Stimulated activated CD4-positive, alpha-beta T cell treated with anti-CD3 and anti-CD28 coated beads, TNF-alpha, amount 100 ng/mL, for 48 hours (primary cell): ENCODE measurements at regions not wholly inside any gene's neighbourhood (a gene's known extent, or its start where the extent isn't known, plus 50 kb on each side); places are given as distances from the start of the nearest gene placed in this dataset.
"Not testable (repeated sequence)": the region's sequence is repeated elsewhere in the genome, so short reads cannot be mapped to it uniquely, and the experiment has no call there.

Source experiments
- DNase-seq, 3 donors: peaks; one replicate each; pipeline ENCODE4 v3.0.0-alpha.2; 2020; ENCODE audit warnings: low read depth in 3 of 3

- DNase-seq = no peak
Measured at GRCh38 chr2:176969642-176970359, 242.8 kb upstream of the HNRNPA3 start.

DNA sequence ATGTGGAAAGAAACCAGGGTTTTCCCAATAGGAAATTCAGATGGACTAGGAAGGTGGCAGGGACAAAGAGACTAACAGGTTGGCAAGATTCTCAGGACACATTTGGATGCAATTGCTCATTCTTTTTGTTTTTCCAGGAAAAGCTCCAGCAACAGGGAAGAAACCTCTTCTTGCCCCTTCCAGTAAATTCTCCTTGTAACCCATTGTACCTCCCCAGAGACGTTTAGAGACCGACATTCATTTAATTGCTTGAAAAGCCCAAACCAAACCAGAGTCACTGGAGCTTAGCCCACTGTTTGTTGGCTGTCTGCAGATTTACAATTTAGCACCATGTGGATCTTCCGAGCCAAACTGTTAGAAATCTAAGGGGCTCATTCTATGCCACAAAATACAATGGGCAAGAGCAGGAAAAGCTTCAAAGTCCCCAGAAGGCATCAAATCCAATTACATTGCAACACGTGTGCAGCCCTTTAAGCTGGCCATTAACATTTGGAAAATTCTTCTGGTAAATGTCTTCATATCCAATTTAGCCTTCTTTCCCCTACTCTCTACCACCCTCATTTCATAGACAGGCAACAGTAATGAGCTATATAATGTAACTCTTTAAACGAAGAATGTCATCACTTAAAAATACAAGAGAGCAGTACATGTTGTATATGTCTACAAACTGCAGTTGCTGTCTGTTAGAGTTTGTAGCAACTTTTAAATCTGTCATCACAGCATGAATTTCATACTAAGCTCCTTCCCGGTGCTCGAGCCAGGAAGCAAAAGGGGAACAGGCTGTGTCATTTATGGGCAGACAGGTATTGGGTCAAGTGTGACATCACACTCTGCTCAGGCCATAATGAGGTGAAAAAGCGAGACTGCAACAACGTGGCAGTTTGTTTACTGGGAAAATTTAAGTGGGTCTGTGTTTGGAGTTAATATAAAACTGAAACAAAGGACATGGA lies 235.6 kb upstream of the HNRNPA3 start:
- no peak for DNase-seq

DNA sequence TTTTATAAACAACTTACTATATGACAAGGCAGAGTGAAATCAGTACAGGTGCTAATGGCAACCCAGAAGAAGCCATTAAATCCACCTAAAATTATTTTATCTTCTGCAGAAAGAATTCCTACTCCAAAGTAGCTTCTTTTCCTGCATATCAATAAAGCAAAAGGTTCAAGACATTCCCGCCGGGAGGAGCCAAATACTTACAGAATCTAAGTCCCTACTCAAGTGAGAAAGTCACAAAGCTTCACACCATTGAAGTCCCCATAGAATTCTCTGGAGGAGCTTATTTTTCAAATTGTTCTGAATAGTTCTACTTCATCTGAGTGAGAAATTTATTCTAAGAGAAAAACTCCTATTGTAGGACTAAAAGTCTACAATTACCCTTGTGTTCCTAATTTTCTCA lies 233.7 kb upstream of the HNRNPA3 start:
- no peak for DNase-seq

GRCh38 chr2:176979981-176980710 lies 232.4 kb upstream of the HNRNPA3 start:
- DNase-seq = no peak

DNA sequence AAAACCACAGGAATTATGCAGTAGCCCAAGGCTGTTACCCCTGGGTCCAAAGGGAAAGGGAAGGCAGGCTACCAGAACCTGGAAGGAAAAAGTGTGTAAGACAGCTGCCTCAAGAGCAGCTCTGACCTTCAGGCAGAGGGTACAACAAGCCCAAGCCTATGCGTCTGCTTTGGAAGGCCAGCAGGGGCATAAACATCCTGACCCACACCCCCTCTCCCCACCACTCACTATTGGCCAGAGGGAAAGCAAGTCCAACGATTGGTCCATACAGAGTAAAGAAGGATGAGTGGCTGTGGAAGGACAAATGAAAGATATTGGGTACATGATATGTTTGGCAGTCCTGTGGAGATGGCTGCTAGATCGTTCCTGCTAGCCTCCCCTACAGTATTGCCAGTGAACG lies 227.6 kb upstream of the HNRNPA3 start:
- no peak for DNase-seq

- no peak for DNase-seq
Measured at GRCh38 chr2:176985871-176986270, 226.7 kb upstream of the HNRNPA3 start.

GRCh38 chr2:176986487-176986886 lies 226.1 kb upstream of the HNRNPA3 start:
- no peak for DNase-seq

DNA sequence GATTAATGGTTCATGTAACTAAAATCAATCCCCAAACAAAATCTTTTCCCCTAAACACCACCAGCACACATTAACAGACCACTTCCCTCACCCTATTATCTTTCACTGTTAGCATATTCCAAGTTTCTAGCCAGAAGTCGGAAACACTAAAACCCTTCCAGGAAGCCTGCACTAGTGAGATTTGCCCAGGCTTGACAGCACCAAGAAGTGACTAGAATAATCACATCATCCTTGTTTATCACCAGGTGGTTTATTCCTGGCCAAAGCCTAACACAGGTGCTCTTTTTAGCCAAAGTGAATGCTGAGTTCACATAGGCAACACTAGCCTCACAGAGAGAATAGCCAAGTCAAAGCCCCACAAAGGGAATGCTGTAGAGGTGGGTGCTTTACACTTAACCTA lies 221.2 kb upstream of the HNRNPA3 start:
- DNase-seq = no peak

DNA sequence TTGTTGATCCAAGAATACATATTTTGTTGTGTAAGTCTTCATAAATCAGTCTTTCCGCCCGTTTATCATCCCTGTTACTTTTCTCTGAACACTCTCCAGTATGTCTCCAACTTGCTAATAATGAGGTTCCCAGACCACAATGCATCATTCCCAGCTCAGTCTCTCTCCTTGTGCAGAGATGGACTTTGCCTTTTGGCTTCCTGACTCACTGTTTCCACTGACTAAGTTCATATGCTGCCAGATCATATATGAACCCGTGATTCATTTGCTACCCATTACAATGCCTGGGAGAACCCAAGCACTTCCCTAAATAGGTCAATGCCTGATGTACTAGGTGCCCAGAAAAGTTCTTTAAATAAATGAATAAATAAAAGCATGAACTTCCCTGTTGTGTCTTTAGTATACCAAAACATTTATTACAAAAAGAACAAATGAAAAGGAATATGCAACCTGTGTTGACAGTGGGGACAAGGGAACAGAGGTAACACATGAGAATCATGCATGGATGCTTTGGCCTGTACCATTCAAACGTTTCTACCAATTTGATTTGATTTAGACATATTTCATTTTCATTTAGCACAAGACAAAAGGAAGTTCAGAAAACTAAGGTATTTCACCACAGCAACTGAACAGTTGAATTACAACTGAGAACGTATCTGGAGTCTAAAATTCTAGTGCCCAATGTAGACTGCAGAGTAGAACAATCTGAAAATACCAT lies 215.4 kb upstream of the HNRNPA3 start:
- DNase-seq = peak; percentile 2 to 4 (median 3)

DNA sequence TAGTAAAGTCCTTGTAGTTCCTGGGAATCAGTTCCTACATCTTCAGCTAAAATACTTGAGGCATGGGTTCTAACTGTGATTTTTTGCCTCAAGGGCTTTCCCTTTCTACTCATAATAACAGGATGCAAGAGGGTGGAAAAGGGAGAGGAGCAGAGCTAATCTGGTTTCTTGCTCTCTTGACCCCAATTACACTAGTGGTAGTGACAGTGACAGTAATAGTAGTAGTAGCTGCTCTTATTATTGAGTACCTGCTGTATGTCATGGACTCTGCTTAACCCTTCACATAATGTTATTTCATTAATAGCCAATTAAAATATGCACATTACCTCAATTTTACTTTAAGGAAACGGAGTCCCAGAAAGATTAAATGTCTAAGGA lies 214.8 kb upstream of the HNRNPA3 start:
- no peak for DNase-seq

GRCh38 chr2:176999301-176999700 lies 213.3 kb upstream of the HNRNPA3 start:
- DNase-seq = no peak

DNA sequence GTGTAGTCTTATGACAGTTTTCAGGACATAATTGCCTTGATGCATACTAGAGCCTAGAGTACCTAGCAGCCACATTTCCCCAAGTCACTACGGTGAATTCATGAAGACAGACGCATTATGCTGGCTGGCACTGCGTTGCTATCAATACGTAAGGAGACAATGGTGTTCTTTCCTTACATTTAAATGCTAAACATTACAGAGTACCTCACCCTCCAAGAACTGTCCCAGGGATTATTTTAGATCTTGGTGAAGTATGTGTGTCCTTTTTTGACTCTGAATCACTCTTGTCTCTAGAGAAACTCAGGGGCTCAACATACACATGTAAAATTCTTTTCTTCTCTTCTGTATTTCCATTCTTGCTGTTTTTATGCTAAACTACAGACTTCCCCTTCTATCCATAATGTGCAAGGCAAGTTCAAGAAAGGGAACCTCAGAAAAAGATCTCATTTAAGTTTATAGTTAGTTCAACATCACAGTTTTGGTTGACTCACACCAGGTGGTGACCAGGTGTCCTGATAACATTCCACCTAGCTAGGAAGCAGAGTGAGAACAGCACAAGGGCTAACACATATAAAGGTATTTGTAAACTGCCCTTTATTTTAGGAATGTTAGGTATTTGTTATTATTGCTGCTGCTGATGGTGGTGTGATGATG lies 212.4 kb upstream of the HNRNPA3 start:
- DNase-seq = no peak

- DNase-seq = no peak
Measured at GRCh38 chr2:177000715-177001072, 211.9 kb upstream of the HNRNPA3 start.

DNA sequence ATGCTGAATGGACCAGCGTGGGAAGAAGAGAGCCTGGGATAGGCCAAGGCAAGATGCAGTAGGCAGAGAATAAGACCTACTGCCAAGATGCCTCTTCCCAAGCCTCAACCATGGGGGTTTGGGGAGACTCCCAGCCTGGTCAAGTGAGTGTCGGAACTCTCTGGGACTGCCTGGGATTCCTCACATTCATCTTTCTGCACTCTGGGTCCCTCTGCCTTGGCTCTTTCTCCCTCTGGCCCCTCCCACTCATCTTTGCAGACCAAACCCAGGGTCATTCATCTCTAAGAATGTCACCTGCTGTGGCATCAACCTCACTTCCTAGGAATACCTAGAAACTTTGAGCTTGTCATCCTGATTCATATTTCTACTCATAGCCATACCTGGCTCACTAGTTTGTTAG lies 211.3 kb upstream of the HNRNPA3 start:
- no peak for DNase-seq

GRCh38 chr2:177002983-177003382 lies 209.6 kb upstream of the HNRNPA3 start:
- DNase-seq = no peak

- not testable (repeated sequence) for DNase-seq
Measured at GRCh38 chr2:177007726-177008125, 204.9 kb upstream of the HNRNPA3 start.

- not testable (repeated sequence) for DNase-seq
Measured at GRCh38 chr2:177008662-177009061, 203.9 kb upstream of the HNRNPA3 start.

- DNase-seq = no peak
Measured at GRCh38 chr2:177010146-177010545, 202.4 kb upstream of the HNRNPA3 start.

GRCh38 chr2:177010861-177011260 lies 201.7 kb upstream of the HNRNPA3 start:
- no peak for DNase-seq

GRCh38 chr2:177014946-177015345 lies 197.6 kb upstream of the HNRNPA3 start:
- DNase-seq = no peak

- no peak for DNase-seq
Measured at GRCh38 chr2:177015356-177015923, 197.2 kb upstream of the HNRNPA3 start.
